K562 (cell line): ENCODE measurements at regions not wholly inside any gene's neighbourhood (a gene's known extent, or its start where the extent isn't known, plus 50 kb on each side); places are given as distances from the start of the nearest gene placed in this dataset.

Experiments used
- ATAC-seq: fragments of 200-7000 bp; cut with Tn5 transposase; 3 replicates; pipeline ENCODE4 v1.9.1; 2020; ENCODE audit warnings: moderate library complexity
- BruUV-seq: library from RNA; stranded (reverse); fragments of 400-500 nt; replicated peaks from 2 replicates; lab custom pipeline; 2021; lab: Mats Ljungman, UMichigan
- CTCF ChIA-PET: fragments of 300-600 bp; formaldehyde crosslinking; extraction: SDS; loops from one replicate; lab custom pipeline; 2021; ENCODE audit warnings: low intra/inter-chr PET ratio; lab: Yijun Ruan, JAX
- POLR2A ChIA-PET: fragments of 300-600, 350-650 bp; sonication (Branson Sonifier 250); formaldehyde crosslinking; extraction: SDS; loops from one replicate; lab custom pipeline; 2021; ENCODE audit warnings: antibody characterized with exemption, inconsistent platforms; lab: Yijun Ruan, JAX
- DNase-seq, 4 experiments: peaks; one replicate each; pipeline versions ENCODE4 v3.0.0 to v3.0.0-alpha.2; 2011 to 2018; ENCODE audit warnings: low spot score in 3 of 4, mixed read lengths in 3 of 4; ENCODE audit errors: extremely low read depth in 1 of 4
- FAIRE-seq: peaks from 2 replicates; lab custom pipeline; 2011; peaks lifted over from hg19 to GRCh38; lab: Jason Lieb, UNC
- H2AFZ ChIP-seq: 2 replicates; pipeline ENCODE4 v1.6.0; 2011; ENCODE audit warnings: low read depth, low read length, control low read depth, inconsistent platforms
- H3K27ac ChIP-seq: fragments of 200-600 bp; 3 replicates; pipeline ENCODE4 v1.8.0; 2011; ENCODE audit warnings: low read depth, mild to moderate bottlenecking, control low read depth, inconsistent platforms, low read length, moderate library complexity, mixed read lengths; ENCODE audit errors: extremely low read depth
- H3K27me3 ChIP-seq, 2 experiments: fragments of 300-600 bp in 1 of 2; 2 replicates in 1 of 2; 3 replicates in 1 of 2; pipeline versions ENCODE4 v1.6.0 to v1.8.0; 2011; ENCODE audit warnings: inconsistent platforms in 2 of 2, low read length in 2 of 2, mild to moderate bottlenecking in 1 of 2, mixed read lengths in 1 of 2, moderate library complexity in 1 of 2; ENCODE audit not compliant: control insufficient read depth in 2 of 2, insufficient read depth in 2 of 2
- H3K36me3 ChIP-seq: fragments of 300-600 bp; 3 replicates; pipeline ENCODE4 v1.8.0; 2011; ENCODE audit warnings: mild to moderate bottlenecking, low read length, inconsistent platforms; ENCODE audit not compliant: control insufficient read depth, insufficient read depth
- H3K4me1 ChIP-seq, 2 experiments: fragments of 200-600 bp in 1 of 2; replicated peaks in 1 of 2; 2 replicates in 1 of 2; 3 replicates in 1 of 2; pipeline versions ENCODE4 v1.5.1 to v1.8.0; 2011; ENCODE audit warnings: inconsistent platforms in 2 of 2, low read length in 2 of 2, mild to moderate bottlenecking in 1 of 2, mixed read lengths in 1 of 2, moderate library complexity in 1 of 2; ENCODE audit not compliant: control insufficient read depth in 2 of 2, insufficient read depth in 2 of 2
- H3K4me2 ChIP-seq: 2 replicates; pipeline ENCODE4 v1.6.1; 2011; ENCODE audit warnings: low read length, control low read depth, inconsistent platforms, mixed read lengths; ENCODE audit not compliant: insufficient read depth
- H3K4me3 ChIP-seq: fragments of 200-600 bp; sonication (generic), shearing (Covaris generic); 2 replicates; pipeline ENCODE4 v1.5.1; 2016; ENCODE audit warnings: control low read depth, inconsistent platforms
- H3K79me2 ChIP-seq: fragments of 200-600 bp; 3 replicates; pipeline ENCODE4 v1.8.0; 2011; ENCODE audit warnings: low read length, inconsistent platforms; ENCODE audit not compliant: control insufficient read depth, insufficient read depth
- H3K9ac ChIP-seq, 2 experiments: 2 replicates each; pipeline versions ENCODE4 v1.6.0 to v1.6.1; 2011; ENCODE audit warnings: low read depth in 2 of 2, low read length in 2 of 2, control low read depth in 1 of 2, inconsistent platforms in 1 of 2, mild to moderate bottlenecking in 1 of 2, mixed read lengths in 1 of 2; ENCODE audit not compliant: insufficient read depth in 1 of 2
- H3K9me1 ChIP-seq: one replicate; pipeline ENCODE4 v1.6.0; 2011; ENCODE audit warnings: inconsistent platforms, mild to moderate bottlenecking, low read length, moderate library complexity; ENCODE audit not compliant: control insufficient read depth, insufficient read depth
- H3K9me3 ChIP-seq: replicated peaks from 2 replicates; pipeline ENCODE4 v1.5.1; 2011; ENCODE audit warnings: low read depth, low read length, inconsistent platforms; ENCODE audit not compliant: control insufficient read depth, insufficient read depth
- H4K20me1 ChIP-seq: replicated peaks from 2 replicates; pipeline ENCODE4 v1.6.1; 2011; ENCODE audit warnings: low read length, inconsistent platforms, mixed read lengths; ENCODE audit not compliant: control insufficient read depth, insufficient read depth
- CHD1 ChIP-seq: fragments of 200-600 bp; sonication (generic); IDR thresholded peaks from one replicate; pipeline ENCODE4 v1.6.1; 2012; ENCODE audit warnings: mild to moderate bottlenecking, moderate library complexity, low read length, inconsistent platforms
- POLR2AphosphoS2 ChIP-seq: IDR thresholded peaks from 2 replicates; pipeline ENCODE4 v1.6.1; 2012; ENCODE audit warnings: low read length, improper control_type of control experiment
- RBM25 ChIP-seq: fragments of 200-400 bp; formaldehyde crosslinking; IDR thresholded peaks from 2 replicates; pipeline ENCODE4 v1.6.1; 2018; ENCODE audit warnings: low read length, low read depth, moderate library complexity; ENCODE audit not compliant: severe bottlenecking
- TRIM24 ChIP-seq, 2 experiments: fragments of 450-650 bp; IDR thresholded peaks; 2 replicates each; pipeline ENCODE4 v1.6.1; 2016
- ZFP36 ChIP-seq: fragments of 150-350 bp; IDR thresholded peaks from 2 replicates; pipeline ENCODE4 v1.6.1; 2018; ENCODE audit warnings: low read length, low read depth; ENCODE audit not compliant: partially characterized antibody
- ZNF408 ChIP-seq: fragments of 250-450 bp; sonication (Bioruptor Pico); IDR thresholded peaks from 2 replicates; pipeline ENCODE4 v1.4.0; 2020; ENCODE audit warnings: low read depth, mild to moderate bottlenecking, moderate library complexity
- WGBS: fragments of 100-300 bp; shearing (Covaris generic); methylation state at CpG from one replicate; pipeline ENCODE4 v1.1.6; 2016; ENCODE audit warnings: low coverage, mixed read lengths; ENCODE audit not compliant: insufficient coverage; ENCODE audit errors: missing lambda C conversion rate; 5-methylcytosine and 5-hydroxymethylcytosine counted together
- in situ Hi-C: fragments of 300-500 bp; cut with MboI; formaldehyde crosslinking; loops from 4 replicates; pipeline ENCODE4 v1.15.0; 2018; ENCODE audit warnings: inconsistent platforms, mixed read lengths
- intact Hi-C: fragments of 100-400 bp; cut with micrococcal nuclease; formaldehyde crosslinking; loops from 2 replicates; pipeline ENCODE4 v1.14.2; 2022

DNA sequence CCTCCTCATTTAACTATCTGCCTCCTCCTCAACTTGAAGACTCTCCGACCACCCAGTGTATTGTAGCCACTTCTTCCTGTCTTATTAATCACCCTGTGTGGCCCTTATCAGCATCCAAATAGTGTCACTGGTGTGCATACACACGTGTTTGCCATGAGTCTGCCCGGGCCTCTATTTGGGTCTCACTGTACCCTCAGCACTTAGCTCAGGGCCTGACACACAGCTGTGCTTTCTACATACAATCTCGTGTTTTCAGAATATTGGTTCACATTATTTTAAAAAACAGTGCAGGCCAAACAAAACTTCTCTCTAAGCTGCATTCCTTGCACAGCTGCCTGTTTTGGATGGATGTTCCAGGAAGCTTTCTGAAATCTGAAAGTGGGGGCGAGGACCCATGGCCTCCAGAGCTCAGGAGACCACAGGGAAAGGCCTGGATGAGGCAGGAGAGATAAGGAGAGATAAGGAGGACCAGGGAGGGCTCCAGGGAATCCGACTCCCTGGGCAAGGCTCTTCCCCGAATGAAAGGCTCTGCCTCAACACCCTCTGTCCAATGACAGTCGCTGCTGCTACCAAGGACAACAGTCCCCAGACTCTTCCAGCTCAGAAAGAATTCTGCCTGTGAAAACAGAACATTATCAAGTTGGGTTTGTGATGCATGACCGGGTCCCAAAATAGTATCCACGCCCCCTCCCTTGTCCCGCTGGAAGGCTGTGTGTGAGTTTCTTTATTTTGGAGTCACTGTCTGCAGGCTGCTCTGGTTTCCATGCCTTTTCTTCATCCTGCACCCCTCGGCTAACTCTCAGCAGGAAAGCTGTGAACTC, 255.6 kb downstream of the NSG2 start:
- under 1% methylated on average over 12 of the region's 12 CpGs for WGBS
- Histone ChIP-seq H3K9me3 (no peaks in the 10 kb centered on the region), H3K27me3 (peaks cover 0 to 22% of the 10 kb centered on the region in 2 experiments; a peak in 2 of 5 replicates), H3K4me1 (no peaks in the 10 kb centered on the region), H3K9ac (no peak overlapping the region), H3K36me3 (no peaks in the 10 kb centered on the region), H3K27ac (no peak overlapping the region), H3K79me2 (no peaks in the 10 kb centered on the region), H2AFZ (no peak overlapping the region), H4K20me1 (no peaks in the 10 kb centered on the region), H3K4me3 (no peak overlapping the region), H3K4me2 (no peak overlapping the region), H3K9me1 (no peaks in the 10 kb centered on the region)
- TF ChIP-seq TRIM24 (IDR thresholded peaks at IDR 0.05) (no peak), POLR2AphosphoS2 (no peak), ZNF408 (no peak)
- ChIA-PET CTCF (no interaction called here), POLR2A (no interaction called here)
- intact Hi-C loops (no loop called here), in situ Hi-C loops (loop anchor here (25.0 kb wide), 1 partner anchor 1589 kb away; no protein-coding TSS in a partner anchor)
- no peak for DNase-seq
- no peak for ATAC-seq
- FAIRE-seq = no peak
- BruUV-seq = no TSS peak

DNA sequence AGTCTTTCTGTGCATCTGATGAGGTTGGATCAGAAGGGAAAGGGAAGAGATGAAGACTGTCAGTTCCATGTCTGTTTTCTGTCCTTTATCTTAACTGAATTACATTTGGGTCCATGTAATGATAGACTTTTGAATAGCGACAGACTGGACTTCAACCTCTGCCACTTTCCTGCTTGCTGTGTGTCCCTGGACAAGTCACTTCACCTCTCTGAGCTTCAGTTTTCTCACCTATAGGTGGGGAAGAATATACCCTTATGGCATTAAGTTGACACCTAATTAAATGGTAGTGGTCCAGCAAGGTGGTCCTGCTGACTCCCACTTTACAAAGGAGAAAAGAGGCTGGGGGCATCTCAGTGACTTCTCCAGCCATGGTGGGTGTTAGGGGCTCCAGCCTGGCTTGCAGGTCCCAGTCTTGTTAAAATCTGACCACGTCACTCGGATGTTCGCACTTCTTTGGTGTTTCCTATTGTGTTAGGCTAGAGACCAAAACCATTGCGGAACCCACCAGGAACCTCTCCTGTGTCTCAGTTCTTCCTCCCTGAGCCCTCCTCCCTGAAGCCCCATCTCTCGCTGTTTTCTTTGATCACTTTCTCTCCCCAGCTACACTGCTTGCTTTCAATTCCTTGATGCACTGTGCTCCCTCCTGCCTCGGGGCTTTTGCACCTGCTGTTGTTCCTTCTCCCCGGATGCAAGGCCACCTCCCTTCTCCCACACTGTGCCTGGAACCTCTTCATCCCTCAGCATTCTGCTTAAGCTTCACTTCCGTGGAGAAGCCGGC, 256.5 kb downstream of the NSG2 start:
- Histone ChIP-seq H3K27ac (no peak overlapping the region), H3K79me2 (no peaks in the 10 kb centered on the region), H4K20me1 (no peaks in the 10 kb centered on the region), H3K4me1 (no peaks in the 10 kb centered on the region), H3K9me3 (no peaks in the 10 kb centered on the region), H3K4me2 (no peak overlapping the region), H3K36me3 (no peaks in the 10 kb centered on the region), H3K27me3 (peaks cover 0 to 29% of the 10 kb centered on the region in 2 experiments; a peak in 3 of 5 replicates), H2AFZ (no peak overlapping the region), H3K9ac (no peak overlapping the region)
- CTCF ChIA-PET = no interaction called here
- in situ Hi-C loops (loop anchor here (25.0 kb wide), 1 partner anchor 1590 kb away; no protein-coding TSS in a partner anchor), intact Hi-C loops (no loop called here)
- FAIRE-seq (no peak), DNase-seq (no peak), ATAC-seq (no peak)
- under 1% methylated on average over 10 of the region's 10 CpGs for WGBS
- TF ChIP-seq CHD1 (no peak), RBM25 (peak; percentile 43), ZFP36 (peak; percentile 48)
- TF ChIP-seq, all 486 proteins: peak for 2
- H3K4me3 ChIP-seq = no peak overlapping the region
- POLR2A ChIA-PET = no interaction called here
- no peaks in the 10 kb centered on the region for H3K9me1 ChIP-seq
- BruUV-seq = no TSS peak
